ENCODE measurements at regions not wholly inside any gene's neighbourhood (a gene's known extent, or its start where the extent isn't known, plus 50 kb on each side); places are given as distances from the start of the nearest gene placed in this dataset.

DNA sequence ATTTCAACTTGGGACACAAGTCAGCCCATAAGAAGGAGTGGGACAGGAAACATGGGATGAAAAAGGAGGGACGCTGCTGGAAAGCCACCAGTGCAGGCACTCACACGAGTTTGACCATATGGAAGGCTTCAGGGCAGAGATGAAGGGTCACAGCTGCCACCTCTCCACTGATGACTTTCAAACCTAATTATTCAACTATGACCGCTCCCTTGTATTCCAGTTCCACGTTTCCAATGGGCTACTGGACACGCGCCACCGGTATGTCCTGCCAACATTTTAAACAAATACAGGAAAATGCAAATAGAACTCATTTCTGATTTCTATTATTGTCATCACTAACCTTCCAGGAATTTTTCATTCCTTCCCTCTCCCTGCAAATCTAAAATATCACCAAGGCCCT lies 134.7 kb downstream of the SLC1A3 start:
- TF ChIP-seq, protein P1, sequence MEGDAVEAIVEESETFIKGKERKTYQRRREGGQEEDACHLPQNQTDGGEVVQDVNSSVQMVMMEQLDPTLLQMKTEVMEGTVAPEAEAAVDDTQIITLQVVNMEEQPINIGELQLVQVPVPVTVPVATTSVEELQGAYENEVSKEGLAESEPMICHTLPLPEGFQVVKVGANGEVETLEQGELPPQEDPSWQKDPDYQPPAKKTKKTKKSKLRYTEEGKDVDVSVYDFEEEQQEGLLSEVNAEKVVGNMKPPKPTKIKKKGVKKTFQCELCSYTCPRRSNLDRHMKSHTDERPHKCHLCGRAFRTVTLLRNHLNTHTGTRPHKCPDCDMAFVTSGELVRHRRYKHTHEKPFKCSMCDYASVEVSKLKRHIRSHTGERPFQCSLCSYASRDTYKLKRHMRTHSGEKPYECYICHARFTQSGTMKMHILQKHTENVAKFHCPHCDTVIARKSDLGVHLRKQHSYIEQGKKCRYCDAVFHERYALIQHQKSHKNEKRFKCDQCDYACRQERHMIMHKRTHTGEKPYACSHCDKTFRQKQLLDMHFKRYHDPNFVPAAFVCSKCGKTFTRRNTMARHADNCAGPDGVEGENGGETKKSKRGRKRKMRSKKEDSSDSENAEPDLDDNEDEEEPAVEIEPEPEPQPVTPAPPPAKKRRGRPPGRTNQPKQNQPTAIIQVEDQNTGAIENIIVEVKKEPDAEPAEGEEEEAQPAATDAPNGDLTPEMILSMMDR (conservative IDR thresholded peaks at IDR 0.05), result no peak
- TF ChIP-seq EZH2 (IDR thresholded peaks at IDR 0.05; ENCODE audit: low read depth), result no peak
